H9 (cell line): ENCODE measurements at regions not wholly inside any gene's neighbourhood (a gene's known extent, or its start where the extent isn't known, plus 50 kb on each side); places are given as distances from the start of the nearest gene placed in this dataset.

Experiments used
- DNase-seq: peaks from one replicate; pipeline ENCODE4 v3.0.0-alpha.2; 2017
- H2AFZ ChIP-seq: one replicate; pipeline ENCODE4 v1.6.1; 2013; ENCODE audit warnings: mild to moderate bottlenecking, low read length, control low read depth, moderate library complexity
- H2AK5ac ChIP-seq: 2 replicates; pipeline ENCODE4 v1.6.1; 2013; ENCODE audit warnings: low read length, control low read depth, mixed read lengths; ENCODE audit not compliant: insufficient read length
- H2BK120ac ChIP-seq: one replicate; pipeline ENCODE4 v1.6.1; 2013; ENCODE audit warnings: low read depth, mild to moderate bottlenecking, low read length, control low read depth, inconsistent platforms; ENCODE audit not compliant: poor library complexity, severe bottlenecking
- H2BK12ac ChIP-seq: 2 replicates; pipeline ENCODE4 v1.6.1; 2013; ENCODE audit warnings: low read length, control low read depth, mixed read lengths, low read depth; ENCODE audit not compliant: insufficient read length
- H2BK15ac ChIP-seq: 2 replicates; pipeline ENCODE4 v1.6.1; 2013; ENCODE audit warnings: low read depth, low read length, control low read depth
- H2BK20ac ChIP-seq: one replicate; pipeline ENCODE4 v1.6.1; 2013; ENCODE audit warnings: low read depth, mild to moderate bottlenecking, low read length, control low read depth, inconsistent platforms; ENCODE audit not compliant: poor library complexity, severe bottlenecking
- H2BK5ac ChIP-seq: 2 replicates; pipeline ENCODE4 v1.6.1; 2013; ENCODE audit warnings: low read length, control low read depth, mixed read lengths; ENCODE audit not compliant: insufficient read length
- H3K14ac ChIP-seq: 2 replicates; pipeline ENCODE4 v1.6.1; 2013; ENCODE audit warnings: low read length, control low read depth; ENCODE audit not compliant: insufficient read depth
- H3K18ac ChIP-seq: 2 replicates; pipeline ENCODE4 v1.6.1; 2013; ENCODE audit warnings: low read depth, mild to moderate bottlenecking, mixed read lengths, low read length, control low read depth; ENCODE audit not compliant: insufficient read length
- H3K23ac ChIP-seq: 2 replicates; pipeline ENCODE4 v1.6.1; 2013; ENCODE audit warnings: low read length, control low read depth, mixed read lengths, low read depth; ENCODE audit not compliant: insufficient read length
- H3K23me2 ChIP-seq: 2 replicates; pipeline ENCODE4 v1.6.1; 2013; ENCODE audit warnings: low read depth, mild to moderate bottlenecking, mixed read lengths, low read length, control low read depth; ENCODE audit not compliant: insufficient read length, poor library complexity, severe bottlenecking
- H3K27ac ChIP-seq: 2 replicates; pipeline ENCODE4 v1.5.1; 2013; ENCODE audit warnings: low read length, control low read depth, mixed read lengths, low read depth; ENCODE audit not compliant: insufficient read length
- H3K27me3 ChIP-seq: 2 replicates; pipeline ENCODE4 v1.6.1; 2013; ENCODE audit warnings: low read length, control low read depth, inconsistent platforms; ENCODE audit not compliant: insufficient read depth
- H3K4ac ChIP-seq: 2 replicates; pipeline ENCODE4 v1.6.1; 2013; ENCODE audit warnings: low read depth, mild to moderate bottlenecking, control low read depth, inconsistent platforms, low read length, moderate library complexity
- H3K4me1 ChIP-seq: 2 replicates; pipeline ENCODE4 v1.6.1; 2013; ENCODE audit warnings: low read length, control low read depth, inconsistent platforms; ENCODE audit not compliant: insufficient read depth
- H3K4me2 ChIP-seq: 2 replicates; pipeline ENCODE4 v1.6.1; 2013; ENCODE audit warnings: low read length, control low read depth, mixed read lengths; ENCODE audit not compliant: insufficient read length, insufficient read depth
- H3K56ac ChIP-seq: 2 replicates; pipeline ENCODE4 v1.6.1; 2013; ENCODE audit warnings: low read depth, mild to moderate bottlenecking, mixed read lengths, low read length, control low read depth; ENCODE audit not compliant: insufficient read length
- H3K79me1 ChIP-seq: 2 replicates; pipeline ENCODE4 v1.6.1; 2013; ENCODE audit warnings: low read depth, mild to moderate bottlenecking, moderate library complexity, low read length, control low read depth, inconsistent platforms; ENCODE audit not compliant: insufficient read depth, poor library complexity, severe bottlenecking
- H3K79me2 ChIP-seq: 2 replicates; pipeline ENCODE4 v1.6.1; 2013; ENCODE audit warnings: low read length, control low read depth, inconsistent platforms; ENCODE audit not compliant: insufficient read depth
- H3K9ac ChIP-seq: 2 replicates; pipeline ENCODE4 v1.6.1; 2013; ENCODE audit warnings: low read length, control low read depth, mixed read lengths; ENCODE audit not compliant: insufficient read length; ENCODE audit errors: extremely low read depth
- H3K9me3 ChIP-seq: one replicate; pipeline ENCODE4 v1.6.1; 2013; ENCODE audit warnings: low read depth, low read length, inconsistent platforms; ENCODE audit not compliant: control insufficient read depth
- H3T11ph ChIP-seq: one replicate; pipeline ENCODE4 v1.6.1; 2013; ENCODE audit warnings: mild to moderate bottlenecking, low read length, control low read depth, inconsistent platforms
- H4K20me1 ChIP-seq: one replicate; pipeline ENCODE4 v1.6.1; 2013; ENCODE audit not compliant: control insufficient read depth, insufficient read length, insufficient read depth
- H4K5ac ChIP-seq: 2 replicates; pipeline ENCODE4 v1.6.1; 2013; ENCODE audit warnings: low read depth, mild to moderate bottlenecking, mixed read lengths, low read length, control low read depth; ENCODE audit not compliant: insufficient read length
- H4K8ac ChIP-seq: replicated peaks from 2 replicates; pipeline ENCODE4 v1.6.1; 2013; ENCODE audit warnings: low read length, control low read depth, mixed read lengths, low read depth; ENCODE audit not compliant: insufficient read length
- H4K91ac ChIP-seq: 2 replicates; pipeline ENCODE4 v1.6.1; 2013; ENCODE audit warnings: low read depth, mild to moderate bottlenecking, moderate library complexity, mixed read lengths, low read length, control low read depth; ENCODE audit not compliant: insufficient read length
- H3K27ac Mint-ChIP-seq, 3 experiments: 2 replicates in 2 of 3; 3 replicates in 1 of 3; pipeline ENCODE4 v1.8.0; 2020 to 2021; ENCODE audit warnings: mixed read lengths in 3 of 3, mild to moderate bottlenecking in 1 of 3, moderate library complexity in 1 of 3
- H3K27me3 Mint-ChIP-seq: 2 replicates; pipeline ENCODE4 v1.8.0; 2021; ENCODE audit warnings: low read depth, mild to moderate bottlenecking, moderate library complexity, mixed read lengths
- H3K36me3 Mint-ChIP-seq, 3 experiments: 2 replicates in 2 of 3; 3 replicates in 1 of 3; pipeline ENCODE4 v1.8.0; 2020 to 2021; ENCODE audit warnings: low read depth in 3 of 3, mixed read lengths in 3 of 3; ENCODE audit not compliant: insufficient read depth in 1 of 3
- H3K4me1 Mint-ChIP-seq, 2 experiments: 2 replicates each; pipeline ENCODE4 v1.8.0; 2020; ENCODE audit warnings: mixed read lengths in 2 of 2
- H3K4me3 Mint-ChIP-seq, 2 experiments: 2 replicates in 1 of 2; 3 replicates in 1 of 2; pipeline ENCODE4 v1.8.0; 2020 to 2021; ENCODE audit warnings: mild to moderate bottlenecking in 2 of 2, mixed read lengths in 2 of 2, moderate library complexity in 1 of 2
- H3K9me3 Mint-ChIP-seq, 2 experiments: 2 replicates in 1 of 2; 3 replicates in 1 of 2; pipeline ENCODE4 v1.8.0; 2020; ENCODE audit warnings: mild to moderate bottlenecking in 2 of 2, mixed read lengths in 2 of 2, moderate library complexity in 1 of 2
- TF ChIP-seq, protein P1 (sequence below): fragments of 200-600 bp; sonication (generic); conservative IDR thresholded peaks from 3 replicates; pipeline ENCODE4 v1.8.0; 2021; ENCODE audit warnings: antibody characterized with exemption, mild to moderate bottlenecking

- no peak overlapping the region for H3K18ac ChIP-seq
- no peak overlapping the region for H3K4ac ChIP-seq
- no peak overlapping the region for H4K5ac ChIP-seq
- no peaks in the 10 kb centered on the region for H3K27me3 Mint-ChIP-seq
- H3K9ac ChIP-seq: no peak overlapping the region
- no peak overlapping the region for H2BK15ac ChIP-seq
- H3K4me1 ChIP-seq: no peaks in the 10 kb centered on the region
- no peaks in the 10 kb centered on the region for H3K9me3 ChIP-seq
- H2BK20ac ChIP-seq: no peak overlapping the region
- H2AFZ ChIP-seq: no peak overlapping the region
- H3K4me1 Mint-ChIP-seq: no peaks in the 10 kb centered on the region
- DNase-seq: no peak
- TF ChIP-seq, protein P1, sequence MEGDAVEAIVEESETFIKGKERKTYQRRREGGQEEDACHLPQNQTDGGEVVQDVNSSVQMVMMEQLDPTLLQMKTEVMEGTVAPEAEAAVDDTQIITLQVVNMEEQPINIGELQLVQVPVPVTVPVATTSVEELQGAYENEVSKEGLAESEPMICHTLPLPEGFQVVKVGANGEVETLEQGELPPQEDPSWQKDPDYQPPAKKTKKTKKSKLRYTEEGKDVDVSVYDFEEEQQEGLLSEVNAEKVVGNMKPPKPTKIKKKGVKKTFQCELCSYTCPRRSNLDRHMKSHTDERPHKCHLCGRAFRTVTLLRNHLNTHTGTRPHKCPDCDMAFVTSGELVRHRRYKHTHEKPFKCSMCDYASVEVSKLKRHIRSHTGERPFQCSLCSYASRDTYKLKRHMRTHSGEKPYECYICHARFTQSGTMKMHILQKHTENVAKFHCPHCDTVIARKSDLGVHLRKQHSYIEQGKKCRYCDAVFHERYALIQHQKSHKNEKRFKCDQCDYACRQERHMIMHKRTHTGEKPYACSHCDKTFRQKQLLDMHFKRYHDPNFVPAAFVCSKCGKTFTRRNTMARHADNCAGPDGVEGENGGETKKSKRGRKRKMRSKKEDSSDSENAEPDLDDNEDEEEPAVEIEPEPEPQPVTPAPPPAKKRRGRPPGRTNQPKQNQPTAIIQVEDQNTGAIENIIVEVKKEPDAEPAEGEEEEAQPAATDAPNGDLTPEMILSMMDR: no peak
- H3K4me2 ChIP-seq: no peak overlapping the region
- H3K27ac Mint-ChIP-seq: no peak overlapping the region
- no peak overlapping the region for H2BK12ac ChIP-seq
- no peaks in the 10 kb centered on the region for H3K23me2 ChIP-seq
- no peaks in the 10 kb centered on the region for H3K36me3 Mint-ChIP-seq
- H3K79me2 ChIP-seq: no peaks in the 10 kb centered on the region
- no peak overlapping the region for H2BK5ac ChIP-seq
- no peak overlapping the region for H3K27ac ChIP-seq
- no peaks in the 10 kb centered on the region for H3K27me3 ChIP-seq
- no peak overlapping the region for H2AK5ac ChIP-seq
- H3K4me3 Mint-ChIP-seq: no peak overlapping the region
- no peak overlapping the region for H3K23ac ChIP-seq
- H3K14ac ChIP-seq: no peak overlapping the region
- H3K79me1 ChIP-seq: no peaks in the 10 kb centered on the region
- H4K91ac ChIP-seq: no peak overlapping the region
- no peak overlapping the region for H2BK120ac ChIP-seq
- no peaks in the 10 kb centered on the region for H3K9me3 Mint-ChIP-seq
- H4K8ac ChIP-seq: no peak overlapping the region
- no peak overlapping the region for H3T11ph ChIP-seq
- no peak overlapping the region for H3K56ac ChIP-seq
- H4K20me1 ChIP-seq: no peaks in the 10 kb centered on the region
These were observed 115.5 kb upstream of the HS3ST1 start for GRCh38 chr4:11544211-11544610.
